ENCODE measurements at regions not wholly inside any gene's neighbourhood (a gene's known extent, or its start where the extent isn't known, plus 50 kb on each side); places are given as distances from the start of the nearest gene placed in this dataset.

DNA sequence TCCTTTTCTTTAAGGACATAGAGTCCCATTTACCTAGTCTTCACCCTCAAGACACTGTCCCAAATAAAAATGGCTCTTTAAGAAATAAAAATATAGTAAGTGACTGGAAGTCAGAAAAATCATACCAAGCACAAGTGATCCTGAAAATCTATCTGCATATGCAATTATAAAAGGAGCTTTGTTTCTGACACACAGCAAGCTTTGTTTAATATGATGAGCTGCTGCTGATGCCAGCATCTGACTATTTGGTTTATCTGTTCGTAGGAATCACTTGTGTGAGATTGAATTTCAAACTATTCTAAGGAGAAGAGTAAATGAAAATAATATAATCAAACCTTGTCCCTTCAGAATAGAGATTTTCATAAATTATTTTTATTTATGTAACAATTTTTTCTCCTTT is 332.4 kb downstream of the PCDH7 start:
- TF ChIP-seq EP300 (IDR thresholded peaks at IDR 0.05) (no peak), POLR2A (IDR thresholded peaks at IDR 0.05) (no peak)
